ENCODE measurements at regions not wholly inside any gene's neighbourhood (a gene's known extent, or its start where the extent isn't known, plus 50 kb on each side); places are given as distances from the start of the nearest gene placed in this dataset.
"Not testable (repeated sequence)": the region's sequence is repeated elsewhere in the genome, so short reads cannot be mapped to it uniquely, and the experiment has no call there.

DNA sequence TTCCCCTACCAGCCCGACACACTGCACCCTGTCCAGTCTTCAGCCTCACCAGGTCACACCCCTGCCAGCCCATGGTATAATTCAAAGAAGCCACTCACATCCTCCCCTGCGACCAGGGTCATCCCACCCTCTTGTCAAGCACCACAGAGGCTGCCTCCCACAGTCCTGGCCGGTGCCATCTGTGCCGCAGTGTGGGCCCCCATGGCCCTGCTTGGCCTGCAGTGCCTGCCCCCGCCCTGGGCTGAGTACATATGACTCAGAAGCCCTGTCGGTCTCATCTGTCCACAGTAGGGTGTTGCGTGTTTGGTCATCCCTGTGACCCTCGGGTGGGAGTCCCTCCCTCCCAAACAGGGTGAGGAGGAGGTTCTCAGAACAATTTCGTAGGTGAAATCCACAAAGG is 190.8 kb upstream of the AJAP1 start:
- no peak for DNase-seq (ENCODE audit: low read depth in 2 of 3, low spot score in 2 of 3)

DNA sequence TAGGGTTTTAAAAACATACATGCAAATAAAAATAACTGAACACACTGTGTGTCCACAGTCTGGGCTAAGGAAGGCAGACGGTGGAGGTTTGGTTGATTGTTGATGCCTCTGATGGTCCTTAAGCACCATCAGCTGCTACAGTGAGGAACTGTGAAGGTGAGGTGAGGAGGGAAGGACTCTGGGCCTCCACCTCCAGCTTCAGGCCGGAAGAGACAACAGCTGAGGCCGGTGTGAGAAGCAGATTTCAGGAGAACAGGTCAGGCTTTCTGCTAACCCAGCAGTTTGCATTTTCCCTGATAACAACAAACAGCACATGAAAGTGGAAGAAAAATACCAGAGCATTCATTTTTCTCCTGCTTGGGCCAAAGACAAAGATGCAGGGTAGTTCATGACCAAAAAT is 189.9 kb upstream of the AJAP1 start:
- no peak for DNase-seq (ENCODE audit: low read depth in 2 of 3, low spot score in 2 of 3)

- no peak for DNase-seq (ENCODE audit: low read depth in 2 of 3, low spot score in 2 of 3)
Observed at GRCh38 chr1:4467241-4467640, 187.2 kb upstream of the AJAP1 start.

- DNase-seq (ENCODE audit: low read depth in 2 of 3, low spot score in 2 of 3) = no peak
Observed at GRCh38 chr1:4468386-4468785, 186.0 kb upstream of the AJAP1 start.

DNA sequence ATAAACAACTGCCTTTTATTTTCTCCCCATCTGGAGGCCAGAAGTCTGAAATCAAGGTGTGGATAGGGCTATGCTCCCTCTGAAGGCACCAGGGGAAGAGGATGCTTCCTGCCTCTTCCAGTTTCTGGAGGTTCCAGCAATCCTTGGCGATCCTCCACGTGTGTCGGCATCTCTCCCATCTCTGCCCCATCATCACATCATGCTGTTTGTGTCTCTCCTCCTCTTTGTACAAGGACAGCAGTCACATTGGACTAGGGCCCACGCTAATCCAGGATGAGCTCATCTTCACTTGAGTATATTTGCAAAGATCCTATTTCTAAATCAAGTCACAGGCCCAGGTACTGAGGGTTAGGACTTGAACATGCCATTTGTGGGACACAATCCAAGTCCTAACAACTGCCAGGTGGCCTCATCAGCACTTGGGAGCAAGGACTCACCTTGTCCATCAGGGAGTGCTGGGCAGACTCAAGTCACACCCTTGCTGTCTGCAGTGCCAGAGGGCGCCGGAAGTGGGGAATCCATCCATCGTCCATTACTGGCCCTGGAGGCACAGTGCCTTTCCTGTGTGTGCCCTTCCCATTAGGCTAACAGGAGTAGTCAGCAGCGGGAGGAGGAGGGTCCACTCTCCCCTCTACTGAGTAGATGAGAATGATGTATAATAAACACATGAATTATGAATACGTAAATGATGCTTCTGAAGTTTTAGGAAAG is 185.4 kb upstream of the AJAP1 start:
- no peak for DNase-seq (ENCODE audit: low read depth in 2 of 3, low spot score in 2 of 3)

- no peak for DNase-seq (ENCODE audit: low read depth in 2 of 3, low spot score in 2 of 3)
Observed at GRCh38 chr1:4476394-4476793, 178.0 kb upstream of the AJAP1 start.

- DNase-seq (ENCODE audit: low read depth in 2 of 3, low spot score in 2 of 3) = no peak
Observed at GRCh38 chr1:4481451-4481850, 173.0 kb upstream of the AJAP1 start.

DNA sequence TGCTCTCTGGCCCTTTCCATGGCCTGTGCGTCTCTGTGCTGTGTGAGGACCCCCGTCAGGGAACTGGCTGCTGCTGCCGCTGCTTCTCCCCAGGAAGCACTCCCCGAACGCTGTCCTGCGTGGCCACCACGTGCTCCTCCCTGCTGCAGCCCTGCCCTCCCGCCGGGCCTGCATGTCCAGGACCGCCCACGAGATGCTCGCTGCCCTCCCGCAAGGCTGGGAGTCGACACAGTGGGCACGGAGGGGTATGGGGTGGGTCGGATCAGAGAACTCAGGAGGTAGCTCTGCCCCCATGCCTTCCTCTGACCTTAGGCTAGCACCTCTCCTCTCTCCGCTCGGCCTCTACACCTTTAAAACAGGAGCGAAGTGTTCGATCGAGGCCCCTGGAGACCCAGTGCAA is 171.9 kb upstream of the AJAP1 start:
- DNase-seq (ENCODE audit: low read depth in 2 of 3, low spot score in 2 of 3) = no peak

DNA sequence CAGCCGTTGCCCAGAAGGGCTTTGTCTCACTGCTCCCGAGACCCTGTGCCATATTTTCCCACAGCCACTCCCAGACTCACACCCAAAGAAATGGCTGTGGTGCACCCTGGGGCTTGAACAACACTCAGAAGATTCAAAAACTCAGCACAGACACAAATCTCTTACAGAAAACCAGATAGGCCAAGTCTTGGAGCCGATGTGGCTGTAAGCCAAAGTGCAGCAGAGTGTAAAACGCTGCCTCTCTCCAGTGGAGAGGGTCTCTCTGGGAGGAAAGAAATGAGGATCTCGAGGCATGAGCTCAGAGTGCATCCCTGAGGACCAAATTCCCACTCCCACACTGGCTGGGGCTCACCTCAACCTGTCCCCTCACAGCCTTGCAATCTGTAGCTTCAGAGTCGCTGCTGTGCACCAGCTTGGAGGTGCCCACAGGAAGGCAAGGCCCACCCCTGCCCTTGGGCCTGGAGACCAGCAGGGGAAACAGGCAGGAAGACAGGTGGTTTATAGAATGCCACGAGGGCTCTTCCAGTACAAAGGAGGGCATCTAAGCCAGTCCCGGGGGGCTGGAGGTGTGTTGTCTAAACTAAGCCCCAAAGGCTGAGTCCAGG is 171.3 kb upstream of the AJAP1 start:
- DNase-seq (ENCODE audit: low read depth in 2 of 3, low spot score in 2 of 3) = no peak

- DNase-seq (ENCODE audit: low read depth in 2 of 3, low spot score in 2 of 3) = no peak
Observed at GRCh38 chr1:4485398-4485797, 169.0 kb upstream of the AJAP1 start.

- DNase-seq (ENCODE audit: low read depth in 2 of 3, low spot score in 2 of 3) = no peak
Observed at GRCh38 chr1:4485878-4486277, 168.5 kb upstream of the AJAP1 start.

DNA sequence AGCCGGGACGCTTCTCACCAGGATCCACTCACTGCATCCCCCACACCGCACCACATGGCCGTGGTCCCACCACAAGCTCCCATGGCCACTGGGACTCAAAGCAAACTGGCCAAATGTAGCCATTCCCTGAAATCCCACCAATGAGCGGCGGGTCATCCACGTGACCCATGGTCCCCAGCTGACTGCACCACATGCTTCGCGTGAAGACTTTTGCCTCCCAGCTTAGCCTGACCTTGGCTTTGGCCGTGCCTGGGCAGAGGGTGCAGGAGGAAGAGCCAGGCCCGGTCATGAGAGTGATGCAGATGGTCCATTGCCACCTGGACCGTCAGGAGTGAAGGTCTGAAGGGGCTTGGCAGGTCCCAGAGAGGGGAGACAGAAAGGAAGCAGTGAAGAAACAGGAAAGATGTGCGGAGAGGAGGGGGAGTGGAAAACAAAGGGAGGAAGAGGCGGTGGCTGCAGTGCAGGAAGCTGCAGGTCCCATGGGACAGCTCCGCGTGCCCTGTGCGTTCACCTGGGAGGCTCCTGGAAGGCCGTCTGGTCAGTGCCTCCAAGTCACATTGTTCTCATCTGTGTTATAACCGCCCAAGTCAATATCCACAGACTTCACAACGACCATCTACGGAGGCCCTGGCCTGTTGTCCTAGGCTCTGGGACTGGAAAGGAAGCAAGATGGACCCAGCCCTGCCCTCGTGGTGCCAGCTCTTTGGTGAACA is 167.8 kb upstream of the AJAP1 start:
- DNase-seq (ENCODE audit: low read depth in 2 of 3, low spot score in 2 of 3) = no peak

DNA sequence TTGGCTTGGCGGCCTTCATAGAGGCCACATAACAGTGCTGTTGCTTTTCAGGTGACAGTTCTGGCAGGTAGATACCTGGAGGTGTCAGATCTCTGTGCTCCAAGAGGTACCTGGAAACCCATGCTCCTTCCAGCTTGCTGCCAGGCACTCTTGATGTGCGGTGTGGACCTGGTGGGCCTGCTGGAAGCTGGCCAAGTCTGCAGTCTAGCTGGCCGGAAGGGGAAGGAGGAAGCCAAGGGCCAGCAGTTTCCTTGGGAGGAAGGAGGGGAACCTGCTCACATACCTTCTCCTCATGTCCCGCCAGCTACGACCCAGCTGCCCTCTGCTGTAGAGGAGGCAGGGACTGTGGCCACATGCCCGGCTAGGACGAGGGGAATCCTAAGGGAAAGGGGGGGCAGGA is 166.4 kb upstream of the AJAP1 start:
- DNase-seq (ENCODE audit: low read depth in 2 of 3, low spot score in 2 of 3) = no peak

DNA sequence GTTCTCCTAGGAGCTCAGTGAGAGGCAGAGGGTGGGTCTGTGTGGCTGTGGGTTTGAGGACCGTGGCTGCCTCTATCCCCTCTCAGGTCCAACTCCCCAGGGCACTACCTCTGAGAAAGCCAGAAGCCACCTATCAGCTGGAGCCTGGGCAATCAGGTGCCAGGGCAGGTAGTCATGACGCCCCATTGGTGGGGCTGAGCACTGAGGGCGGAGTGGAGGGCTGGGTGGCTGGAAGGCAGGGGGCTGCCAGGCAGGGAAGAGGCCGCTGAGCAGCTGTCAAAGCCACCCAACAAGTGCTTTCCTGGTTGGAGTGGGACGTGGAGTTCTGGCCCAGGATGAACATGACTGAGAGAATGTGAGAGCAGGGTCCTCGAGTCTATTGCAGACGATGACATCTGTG is 164.9 kb upstream of the AJAP1 start:
- DNase-seq (ENCODE audit: low read depth in 2 of 3, low spot score in 2 of 3) = no peak

DNA sequence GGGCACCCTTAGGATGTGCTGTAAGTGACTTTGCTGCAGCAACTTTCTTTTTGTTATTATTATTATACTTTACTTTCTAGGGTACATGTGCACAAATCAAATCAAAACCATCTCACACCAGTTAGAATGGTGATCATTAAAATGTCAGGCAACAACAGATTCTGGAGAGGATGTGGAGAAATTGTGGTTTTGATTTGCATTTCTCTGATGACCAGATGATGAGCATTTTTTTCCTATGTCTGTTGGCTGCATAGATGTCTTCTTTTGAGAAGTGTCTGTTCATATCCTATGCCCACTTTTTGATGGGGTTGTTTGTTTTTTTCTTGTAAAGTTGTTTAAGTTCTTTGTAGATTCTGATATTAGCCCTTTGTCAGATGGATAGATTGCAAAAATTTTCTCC is 164.4 kb upstream of the AJAP1 start:
- not testable (repeated sequence) for DNase-seq (ENCODE audit: low read depth in 2 of 3, low spot score in 2 of 3)

DNA sequence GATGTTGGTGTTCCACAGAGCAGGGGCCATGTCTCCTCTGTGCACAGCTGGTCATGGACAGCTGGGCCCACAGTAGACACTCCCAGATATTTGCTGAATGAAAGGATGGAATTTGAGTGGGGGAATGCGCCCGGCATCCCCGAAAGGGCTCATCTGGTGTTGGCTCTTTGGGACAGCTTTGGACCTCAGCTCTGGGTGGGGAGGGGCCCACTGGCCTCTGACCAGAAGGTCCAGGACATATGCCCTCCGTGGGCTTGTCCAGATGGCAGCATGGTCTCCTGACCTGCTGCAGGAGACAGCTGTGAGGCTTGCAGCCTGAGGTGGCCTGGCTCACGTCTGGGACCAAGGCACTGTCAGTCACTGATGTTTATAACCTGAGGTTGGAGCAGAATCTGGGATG is 160.4 kb upstream of the AJAP1 start:
- DNase-seq (ENCODE audit: low read depth in 2 of 3, low spot score in 2 of 3) = no peak

DNA sequence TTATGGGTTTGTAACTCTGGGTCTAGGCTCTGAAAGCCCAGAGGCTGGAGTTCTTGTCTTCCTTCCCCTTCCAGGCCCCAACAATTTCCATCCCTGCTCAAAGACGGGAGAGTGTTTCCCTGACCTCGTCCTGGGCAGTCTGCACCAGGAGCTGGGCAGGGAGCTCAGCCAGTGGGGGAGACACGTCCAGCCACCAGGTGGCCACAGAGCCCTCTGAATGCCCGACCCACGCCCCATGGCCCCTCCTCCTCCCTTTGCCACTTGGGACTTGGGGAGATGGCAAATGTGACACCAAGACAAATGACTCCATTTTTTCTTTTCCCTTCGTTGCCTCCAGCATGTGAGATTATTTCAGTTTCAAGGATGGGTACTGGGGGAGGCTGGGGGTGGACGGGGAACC is 159.9 kb upstream of the AJAP1 start:
- DNase-seq (ENCODE audit: low read depth in 2 of 3, low spot score in 2 of 3) = no peak

- no peak for DNase-seq (ENCODE audit: low read depth in 2 of 3, low spot score in 2 of 3)
Observed at GRCh38 chr1:4495809-4496208, 158.6 kb upstream of the AJAP1 start.

DNA sequence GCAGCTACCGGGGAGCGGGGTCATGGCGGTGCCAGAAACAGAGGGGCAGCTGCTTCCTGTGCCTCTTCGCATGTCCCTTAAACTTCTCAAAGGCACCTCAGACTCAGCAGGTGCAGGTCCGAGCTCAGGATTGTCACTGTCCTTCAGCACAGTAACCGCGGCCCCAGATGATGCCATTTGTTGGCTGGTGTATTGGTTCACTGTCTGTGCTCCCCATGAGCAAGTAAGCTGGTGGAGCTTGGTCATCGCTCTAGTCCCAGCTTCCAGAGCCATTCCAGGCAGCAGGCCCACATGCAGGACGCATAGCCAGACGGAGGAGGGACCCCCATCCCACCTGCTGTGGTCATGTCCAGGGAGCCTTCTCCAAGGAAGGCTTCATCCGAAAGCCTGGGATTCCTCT is 154.0 kb upstream of the AJAP1 start:
- no peak for DNase-seq (ENCODE audit: low read depth in 2 of 3, low spot score in 2 of 3)

- no peak for DNase-seq (ENCODE audit: low read depth in 2 of 3, low spot score in 2 of 3)
Observed at GRCh38 chr1:4506591-4506990, 147.8 kb upstream of the AJAP1 start.

GRCh38 chr1:4509206-4509605 is 145.2 kb upstream of the AJAP1 start:
- no peak for DNase-seq (ENCODE audit: low read depth in 2 of 3, low spot score in 2 of 3)

DNA sequence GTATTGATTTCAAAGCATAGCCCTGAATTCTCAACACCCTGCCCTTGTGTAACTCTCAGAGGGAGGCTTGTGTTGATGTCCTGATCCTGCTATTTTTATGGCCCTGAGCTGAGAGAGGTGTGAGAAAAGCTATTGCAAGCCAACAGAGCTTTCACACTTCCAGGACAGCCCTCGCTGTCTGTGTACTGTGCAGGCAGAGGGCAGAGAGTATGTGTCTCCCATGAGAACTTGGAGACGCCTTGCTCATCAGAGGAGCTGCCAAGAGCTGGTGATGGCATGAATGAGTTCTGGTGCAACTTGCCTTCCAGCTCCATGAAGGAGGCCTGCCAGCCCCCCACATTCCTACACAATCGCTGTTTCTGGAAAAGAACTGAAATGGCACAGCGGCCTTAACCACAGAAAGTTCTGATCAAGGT is 144.1 kb upstream of the AJAP1 start:
- no peak for DNase-seq (ENCODE audit: low read depth in 2 of 3, low spot score in 2 of 3)

GRCh38 chr1:4511374-4511773 is 143.0 kb upstream of the AJAP1 start:
- DNase-seq (ENCODE audit: low read depth in 2 of 3, low spot score in 2 of 3) = no peak
